ENCODE measurements at regions not wholly inside any gene's neighbourhood (a gene's known extent, or its start where the extent isn't known, plus 50 kb on each side); places are given as distances from the start of the nearest gene placed in this dataset.
"Not testable (repeated sequence)": the region's sequence is repeated elsewhere in the genome, so short reads cannot be mapped to it uniquely, and the experiment has no call there.

DNA sequence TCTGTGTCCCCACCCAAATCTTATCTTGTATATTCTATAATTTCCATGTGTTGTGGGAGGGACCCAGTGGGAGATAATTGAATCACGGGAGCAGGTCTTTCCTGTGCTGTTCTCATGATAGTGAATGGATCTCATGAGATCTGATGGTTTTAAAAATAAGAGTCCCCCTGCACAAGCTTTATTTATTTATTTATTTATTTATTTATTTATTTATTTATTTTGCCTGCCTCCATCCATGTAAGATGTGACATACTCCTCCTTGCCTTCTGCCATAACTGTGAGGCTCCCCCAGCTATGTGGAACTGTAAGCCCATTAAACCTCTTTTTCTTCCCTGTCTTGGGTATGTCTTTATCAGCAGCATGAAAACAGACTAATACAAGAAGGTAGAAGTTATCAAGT is 579.1 kb upstream of the GRM3 start:
- peaks cover 17% of the 10 kb centered on the region for H3K9me3 Mint-ChIP-seq
- H3K27me3 Mint-ChIP-seq, H3K36me3 Mint-ChIP-seq, H3K27ac Mint-ChIP-seq, H3K4me1 Mint-ChIP-seq, DNase-seq, H3K4me3 Mint-ChIP-seq: not testable (repeated sequence)

DNA sequence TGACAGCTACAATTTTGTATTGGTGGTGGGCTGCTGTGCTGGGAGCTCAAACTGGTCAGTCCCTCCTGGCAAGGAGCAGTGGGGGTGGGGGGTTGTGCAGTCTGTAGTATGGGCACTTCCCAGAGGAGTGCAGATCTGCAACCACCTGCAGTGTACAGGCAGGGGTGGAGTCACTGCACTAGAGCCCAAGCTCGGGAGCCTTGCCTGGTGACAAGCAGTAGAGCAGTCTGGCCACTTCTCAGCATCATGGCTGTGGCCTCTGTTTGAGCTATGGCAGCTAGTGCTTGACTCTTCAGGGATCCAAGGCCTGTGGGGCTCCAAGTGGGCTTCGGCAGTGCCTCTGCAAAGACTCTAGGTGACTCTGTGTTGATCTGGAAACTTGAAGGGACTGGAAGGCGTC is 585.1 kb upstream of the GRM3 start:
- Mint-ChIP-seq H3K27me3 (no peaks in the 10 kb centered on the region), H3K4me1 (no peaks in the 10 kb centered on the region), H3K9me3 (peaks cover 28% of the 10 kb centered on the region), H3K27ac (no peak overlapping the region), H3K4me3 (no peak overlapping the region), H3K36me3 (no peaks in the 10 kb centered on the region)
- DNase-seq = no peak

GRCh38 chr7:86050918-86051317 is 592.8 kb upstream of the GRM3 start:
- peaks cover 21% of the 10 kb centered on the region for H3K9me3 Mint-ChIP-seq
- DNase-seq = no peak
- H3K27me3 Mint-ChIP-seq = no peaks in the 10 kb centered on the region
- no peak overlapping the region for H3K4me3 Mint-ChIP-seq
- no peaks in the 10 kb centered on the region for H3K36me3 Mint-ChIP-seq
- no peak overlapping the region for H3K27ac Mint-ChIP-seq
- H3K4me1 Mint-ChIP-seq = no peaks in the 10 kb centered on the region

- Mint-ChIP-seq H3K27ac (no peak overlapping the region), H3K36me3 (no peaks in the 10 kb centered on the region), H3K9me3 (peaks cover 14% of the 10 kb centered on the region), H3K4me3 (no peak overlapping the region), H3K27me3 (no peaks in the 10 kb centered on the region), H3K4me1 (no peaks in the 10 kb centered on the region)
- no peak for DNase-seq
Measured at GRCh38 chr7:86049910-86050309, 593.8 kb upstream of the GRM3 start.

- not testable (repeated sequence) for H3K4me1 Mint-ChIP-seq, H3K27ac Mint-ChIP-seq, H3K36me3 Mint-ChIP-seq, DNase-seq, H3K27me3 Mint-ChIP-seq, H3K4me3 Mint-ChIP-seq
- peaks cover 13% of the 10 kb centered on the region for H3K9me3 Mint-ChIP-seq
Measured at GRCh38 chr7:86045197-86045596, 598.5 kb upstream of the GRM3 start.

DNA sequence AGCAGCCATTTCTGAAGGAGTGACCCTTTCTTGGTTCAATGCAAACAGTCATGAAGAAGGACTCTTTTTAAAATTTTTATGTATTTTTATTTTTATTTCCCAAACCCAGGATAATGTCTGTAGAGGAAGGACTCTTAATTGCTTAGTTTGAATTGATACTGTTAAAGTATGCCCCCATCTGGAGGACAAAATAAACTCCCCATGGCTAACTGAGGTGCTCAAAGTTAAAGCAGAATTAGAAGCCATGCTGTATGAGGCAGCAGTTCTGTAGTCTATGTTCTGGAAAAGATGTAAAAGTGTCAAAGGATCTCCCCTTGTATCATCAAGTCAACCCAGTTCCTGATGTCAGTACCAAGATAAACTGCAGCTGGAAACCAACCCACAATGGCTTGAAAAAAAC is 617.9 kb upstream of the GRM3 start:
- no peaks in the 10 kb centered on the region for H3K4me1 Mint-ChIP-seq
- no peak overlapping the region for H3K4me3 Mint-ChIP-seq
- H3K36me3 Mint-ChIP-seq = no peaks in the 10 kb centered on the region
- no peak for DNase-seq
- no peaks in the 10 kb centered on the region for H3K27me3 Mint-ChIP-seq
- H3K9me3 Mint-ChIP-seq = peaks cover 9% of the 10 kb centered on the region
- no peak overlapping the region for H3K27ac Mint-ChIP-seq

DNA sequence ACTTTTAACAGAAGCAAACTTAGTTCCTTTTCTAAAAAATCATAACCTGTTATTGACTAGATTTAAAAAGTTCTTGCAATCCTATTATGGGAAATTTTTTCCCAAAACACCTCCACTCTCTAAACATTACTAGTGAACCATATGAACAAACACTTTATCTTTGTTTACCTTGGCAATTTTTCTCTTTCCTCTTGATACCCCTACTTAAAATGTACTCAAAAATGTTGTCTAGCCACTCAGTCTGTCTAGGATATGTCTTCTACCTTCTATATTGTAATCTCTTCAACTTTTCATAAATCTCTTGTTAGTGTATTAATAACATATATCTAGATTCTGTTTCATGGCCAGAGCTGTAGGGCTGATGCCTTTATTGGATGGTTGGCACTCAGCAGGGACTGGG is 630.0 kb upstream of the GRM3 start:
- Mint-ChIP-seq H3K27ac (no peak overlapping the region), H3K4me1 (no peaks in the 10 kb centered on the region), H3K36me3 (no peaks in the 10 kb centered on the region), H3K4me3 (no peak overlapping the region), H3K27me3 (no peaks in the 10 kb centered on the region), H3K9me3 (peaks cover 1% of the 10 kb centered on the region)
- no peak for DNase-seq

DNA sequence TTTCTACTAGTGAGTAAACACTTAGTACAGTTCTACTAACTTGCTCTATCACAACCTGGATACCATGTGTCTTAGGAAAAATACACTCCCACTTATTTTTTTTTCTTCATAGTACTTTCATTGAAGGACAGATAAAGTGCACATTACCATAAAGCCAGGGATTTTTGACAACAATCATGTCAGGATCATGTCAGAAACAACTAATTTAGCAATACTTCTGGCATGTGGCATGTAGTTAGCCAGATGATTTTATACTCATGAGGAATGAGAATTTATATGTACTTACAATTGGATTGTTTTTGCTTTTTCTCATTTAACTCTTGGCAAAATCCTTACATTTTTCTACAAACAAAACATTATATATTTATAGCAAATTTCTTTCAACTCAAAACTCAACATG is 630.7 kb upstream of the GRM3 start:
- no peak overlapping the region for H3K4me3 Mint-ChIP-seq
- no peak for DNase-seq
- H3K4me1 Mint-ChIP-seq = no peaks in the 10 kb centered on the region
- H3K36me3 Mint-ChIP-seq = no peaks in the 10 kb centered on the region
- no peaks in the 10 kb centered on the region for H3K27me3 Mint-ChIP-seq
- no peak overlapping the region for H3K27ac Mint-ChIP-seq
- peaks cover 1% of the 10 kb centered on the region for H3K9me3 Mint-ChIP-seq

GRCh38 chr7:86008898-86009297 is 634.8 kb upstream of the GRM3 start:
- Mint-ChIP-seq H3K4me3 (no peak overlapping the region), H3K27ac (no peak overlapping the region), H3K9me3 (peaks cover 5% of the 10 kb centered on the region), H3K36me3 (no peaks in the 10 kb centered on the region), H3K4me1 (no peaks in the 10 kb centered on the region), H3K27me3 (no peaks in the 10 kb centered on the region)
- no peak for DNase-seq

- Mint-ChIP-seq H3K4me1 (no peaks in the 10 kb centered on the region), H3K4me3 (no peak overlapping the region), H3K36me3 (no peaks in the 10 kb centered on the region), H3K27me3 (no peaks in the 10 kb centered on the region), H3K27ac (no peak overlapping the region), H3K9me3 (peaks cover 13% of the 10 kb centered on the region)
- no peak for DNase-seq
Measured at GRCh38 chr7:86006909-86007308, 636.8 kb upstream of the GRM3 start.

GRCh38 chr7:86002858-86003257 is 640.9 kb upstream of the GRM3 start:
- Mint-ChIP-seq H3K27me3 (no peaks in the 10 kb centered on the region), H3K4me1 (no peaks in the 10 kb centered on the region), H3K4me3 (no peak overlapping the region), H3K36me3 (no peaks in the 10 kb centered on the region), H3K9me3 (peaks cover 25% of the 10 kb centered on the region), H3K27ac (no peak overlapping the region)
- no peak for DNase-seq

DNA sequence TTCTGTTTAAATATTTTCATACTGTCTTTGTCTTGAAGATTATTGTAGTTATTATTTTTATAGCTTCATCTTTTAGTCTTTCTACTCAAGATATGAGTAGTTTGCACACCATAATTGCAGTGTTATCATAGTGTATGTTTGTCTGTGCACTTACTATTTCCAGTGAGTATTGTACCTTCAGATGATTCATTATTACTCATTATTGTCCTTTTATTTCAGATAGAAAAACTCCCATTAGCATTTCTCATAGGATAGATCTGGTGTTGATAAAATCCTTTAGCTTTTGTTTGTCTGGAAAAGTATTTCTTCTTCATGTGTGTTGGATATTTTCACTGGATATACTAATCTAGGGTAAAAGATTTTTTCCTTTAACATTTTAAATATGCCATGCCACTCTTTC is 646.2 kb upstream of the GRM3 start:
- no peaks in the 10 kb centered on the region for H3K4me1 Mint-ChIP-seq
- DNase-seq = no peak
- no peak overlapping the region for H3K4me3 Mint-ChIP-seq
- H3K27me3 Mint-ChIP-seq = no peaks in the 10 kb centered on the region
- no peaks in the 10 kb centered on the region for H3K36me3 Mint-ChIP-seq
- no peak overlapping the region for H3K27ac Mint-ChIP-seq
- H3K9me3 Mint-ChIP-seq = peaks cover 20% of the 10 kb centered on the region

DNA sequence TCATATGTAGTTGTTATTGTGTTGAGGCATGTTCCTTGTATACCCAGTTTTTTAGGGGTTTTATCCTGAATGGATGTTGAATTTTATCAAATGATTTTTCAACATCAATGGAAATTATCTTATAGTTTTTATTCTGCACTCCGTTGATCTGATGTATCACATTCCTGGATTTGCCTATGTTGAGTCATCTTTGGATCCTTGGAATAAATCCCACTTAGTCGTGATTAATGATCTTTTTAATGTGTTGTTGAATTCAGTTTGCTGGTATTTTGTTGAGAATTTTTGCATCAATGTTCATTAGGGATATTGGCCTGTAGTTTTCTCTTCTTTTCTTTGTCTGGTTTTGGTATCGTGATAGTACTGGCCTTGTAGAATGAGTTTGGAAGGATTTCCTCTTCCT is 648.6 kb upstream of the GRM3 start:
- Mint-ChIP-seq H3K27me3 (no peaks in the 10 kb centered on the region), H3K4me3 (no peak overlapping the region), H3K4me1 (no peaks in the 10 kb centered on the region), H3K36me3 (no peaks in the 10 kb centered on the region), H3K9me3 (peaks cover 12% of the 10 kb centered on the region), H3K27ac (no peak overlapping the region)
- DNase-seq = no peak

- no peaks in the 10 kb centered on the region for H3K27me3 Mint-ChIP-seq
- no peaks in the 10 kb centered on the region for H3K4me1 Mint-ChIP-seq
- no peaks in the 10 kb centered on the region for H3K36me3 Mint-ChIP-seq
- peaks cover 6% of the 10 kb centered on the region for H3K9me3 Mint-ChIP-seq
- no peak for DNase-seq
- no peak overlapping the region for H3K4me3 Mint-ChIP-seq
- H3K27ac Mint-ChIP-seq = no peak overlapping the region
Measured at GRCh38 chr7:85980740-85981139, 663.0 kb upstream of the GRM3 start.

DNA sequence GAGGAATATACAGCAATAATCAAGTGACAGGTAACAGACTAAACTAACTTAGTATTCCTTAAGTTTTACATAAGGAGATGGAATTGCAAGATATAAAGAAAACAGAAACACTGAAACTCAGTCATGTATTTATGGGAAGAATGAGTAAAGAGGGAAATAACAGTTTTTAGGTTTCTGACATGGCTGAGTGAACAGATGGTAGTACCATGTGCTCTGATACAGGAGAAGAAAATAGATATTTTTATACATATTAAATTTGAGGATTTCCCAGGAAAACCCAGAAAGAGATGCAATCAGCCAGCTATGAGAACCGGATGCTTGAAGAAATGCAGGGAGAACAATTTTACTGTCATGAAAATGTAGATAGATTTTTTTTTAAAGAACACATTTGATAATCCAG is 669.5 kb upstream of the GRM3 start:
- DNase-seq = no peak
- no peaks in the 10 kb centered on the region for H3K36me3 Mint-ChIP-seq
- no peaks in the 10 kb centered on the region for H3K4me1 Mint-ChIP-seq
- peaks cover 6% of the 10 kb centered on the region for H3K9me3 Mint-ChIP-seq
- no peak overlapping the region for H3K27ac Mint-ChIP-seq
- H3K27me3 Mint-ChIP-seq = no peaks in the 10 kb centered on the region
- no peak overlapping the region for H3K4me3 Mint-ChIP-seq

DNA sequence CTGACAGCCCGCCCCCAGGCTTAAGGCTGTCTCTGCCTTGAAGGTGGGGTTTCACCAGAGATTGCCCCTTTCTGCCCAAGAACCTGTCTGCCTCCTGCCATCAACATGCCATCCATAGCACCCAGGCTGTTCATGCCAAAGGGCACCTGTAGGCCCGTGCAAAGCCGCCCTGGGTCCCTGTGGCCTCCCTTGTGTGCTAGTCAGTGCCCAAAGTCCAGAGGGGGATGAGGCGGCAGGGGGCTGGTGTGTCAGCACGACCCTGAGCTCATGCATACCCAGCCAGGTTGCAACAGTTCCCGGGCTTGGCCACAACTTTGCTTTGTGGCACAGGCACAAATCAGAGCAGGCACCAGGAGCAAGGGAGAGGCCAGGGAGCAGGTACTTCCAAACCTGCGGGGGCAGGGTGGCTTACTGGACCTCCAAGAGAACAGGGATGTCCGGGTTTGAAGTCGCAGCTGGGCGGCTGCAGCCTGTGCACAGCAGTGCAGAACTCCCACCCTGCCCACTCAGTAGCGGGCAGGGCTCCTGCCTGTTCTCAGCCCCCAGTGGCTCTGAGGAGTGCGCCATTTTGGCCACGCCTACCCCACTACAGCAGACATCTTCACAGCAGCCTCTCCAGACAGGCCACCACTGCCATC is 671.1 kb upstream of the GRM3 start:
- no peaks in the 10 kb centered on the region for H3K36me3 Mint-ChIP-seq
- no peak for DNase-seq
- H3K27me3 Mint-ChIP-seq = no peaks in the 10 kb centered on the region
- no peak overlapping the region for H3K4me3 Mint-ChIP-seq
- H3K27ac Mint-ChIP-seq = no peak overlapping the region
- no peaks in the 10 kb centered on the region for H3K4me1 Mint-ChIP-seq
- peaks cover 2% of the 10 kb centered on the region for H3K9me3 Mint-ChIP-seq

DNA sequence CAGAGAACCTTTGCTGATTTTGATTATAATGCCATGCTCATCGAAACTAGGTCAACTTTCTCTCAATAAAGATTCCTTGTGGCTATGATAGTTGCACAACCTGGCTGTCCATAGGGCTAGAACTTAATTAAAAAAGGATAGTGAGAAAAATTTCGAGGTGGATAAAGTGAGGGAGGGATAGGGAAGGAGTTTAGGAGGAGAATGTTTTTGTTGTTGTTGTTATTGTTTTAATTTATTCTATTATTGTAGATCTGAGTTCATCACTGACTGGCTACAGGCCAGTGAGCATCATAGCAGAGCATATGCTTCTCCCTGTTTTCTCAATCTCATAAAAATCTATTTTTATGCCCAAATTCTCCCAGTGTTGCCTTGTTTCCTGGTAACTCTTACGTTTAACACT is 688.7 kb upstream of the GRM3 start:
- no peak for DNase-seq
- Mint-ChIP-seq H3K27me3 (no peaks in the 10 kb centered on the region), H3K4me1 (no peaks in the 10 kb centered on the region), H3K9me3 (peaks cover 8% of the 10 kb centered on the region), H3K36me3 (no peaks in the 10 kb centered on the region), H3K4me3 (no peak overlapping the region), H3K27ac (no peak overlapping the region)
